Fibroblast of lung (primary cell): ENCODE measurements at regions not wholly inside any gene's neighbourhood (a gene's known extent, or its start where the extent isn't known, plus 50 kb on each side); places are given as distances from the start of the nearest gene placed in this dataset.

ENCODE experiments used
- CTCF ChIP-seq, 2 donors: IDR thresholded peaks in 1 of 2; conservative IDR thresholded peaks in 1 of 2; 1 replicate in 1 of 2; 2 replicates in 1 of 2; pipeline ENCODE4 v1.5.1; 2011 to 2012; ENCODE audit warnings: low read length in 2 of 2, control low read depth in 1 of 2, inconsistent platforms in 1 of 2, low read depth in 1 of 2, mild to moderate bottlenecking in 1 of 2
- EZH2 ChIP-seq: IDR thresholded peaks from 2 replicates; pipeline ENCODE4 v1.5.1; 2012; ENCODE audit warnings: low read length, control low read depth, mild to moderate bottlenecking; ENCODE audit errors: missing control alignments

GRCh38 chr15:47460795-47461573, 256.3 kb upstream of the SEMA6D start:
- TF ChIP-seq CTCF (conservative IDR thresholded peaks at IDR 0.05 in 1 of 2, IDR thresholded peaks at IDR 0.05 in 1 of 2; ENCODE audit: low read depth in 1 of 2, low read length in 2 of 2): no peak
- TF ChIP-seq EZH2: no peak
